BLaER1 (cell line): ENCODE measurements at regions not wholly inside any gene's neighbourhood (a gene's known extent, or its start where the extent isn't known, plus 50 kb on each side); places are given as distances from the start of the nearest gene placed in this dataset.

Experiments used
- H3K27ac ChIP-seq: shearing (Covaris generic); formaldehyde crosslinking; 2 replicates; pipeline ENCODE4 v1.8.1; 2022
- H3K27me3 ChIP-seq: shearing (Covaris generic); formaldehyde crosslinking; 2 replicates; pipeline ENCODE4 v1.8.1; 2022
- H3K36me3 ChIP-seq: shearing (Covaris generic); formaldehyde crosslinking; 2 replicates; pipeline ENCODE4 v1.8.1; 2022
- H3K4me1 ChIP-seq: shearing (Covaris generic); formaldehyde crosslinking; 2 replicates; pipeline ENCODE4 v1.8.1; 2022
- H3K4me2 ChIP-seq: shearing (Covaris generic); formaldehyde crosslinking; 2 replicates; pipeline ENCODE4 v1.8.1; 2022
- H3K4me3 ChIP-seq: shearing (Covaris generic); formaldehyde crosslinking; 2 replicates; pipeline ENCODE4 v1.8.1; 2022
- H3K9ac ChIP-seq: shearing (Covaris generic); formaldehyde crosslinking; 2 replicates; pipeline ENCODE4 v1.8.1; 2022
- H3K9me3 ChIP-seq: shearing (Covaris generic); formaldehyde crosslinking; 2 replicates; pipeline ENCODE4 v1.8.1; 2022
- H4K20me1 ChIP-seq: shearing (Covaris generic); formaldehyde crosslinking; 2 replicates; pipeline ENCODE4 v1.8.1; 2022
- Cebpa-rat ChIP-seq: shearing (Covaris generic); IDR thresholded peaks from 2 replicates; pipeline ENCODE4 v1.8.1; 2022

- Histone ChIP-seq H3K36me3 (no peaks in the 10 kb centered on the region), H3K9me3 (no peaks in the 10 kb centered on the region), H3K27ac (no peak overlapping the region), H3K4me2 (no peak overlapping the region), H3K4me3 (no peak overlapping the region), H3K4me1 (no peaks in the 10 kb centered on the region), H3K9ac (no peak overlapping the region), H3K27me3 (no peaks in the 10 kb centered on the region), H4K20me1 (no peaks in the 10 kb centered on the region)
- no peak for TF ChIP-seq Cebpa-rat
Measured at GRCh38 chr13:112248406-112248760, 127.8 kb upstream of the SPACA7 start.

GRCh38 chr13:112248862-112249592 lies 127.1 kb upstream of the SPACA7 start:
- Histone ChIP-seq H3K4me3 (no peak overlapping the region), H3K36me3 (no peaks in the 10 kb centered on the region), H3K9ac (no peak overlapping the region), H3K4me1 (no peaks in the 10 kb centered on the region), H3K27me3 (no peaks in the 10 kb centered on the region), H3K9me3 (no peaks in the 10 kb centered on the region), H4K20me1 (no peaks in the 10 kb centered on the region), H3K4me2 (no peak overlapping the region), H3K27ac (no peak overlapping the region)
- no peak for TF ChIP-seq Cebpa-rat

DNA sequence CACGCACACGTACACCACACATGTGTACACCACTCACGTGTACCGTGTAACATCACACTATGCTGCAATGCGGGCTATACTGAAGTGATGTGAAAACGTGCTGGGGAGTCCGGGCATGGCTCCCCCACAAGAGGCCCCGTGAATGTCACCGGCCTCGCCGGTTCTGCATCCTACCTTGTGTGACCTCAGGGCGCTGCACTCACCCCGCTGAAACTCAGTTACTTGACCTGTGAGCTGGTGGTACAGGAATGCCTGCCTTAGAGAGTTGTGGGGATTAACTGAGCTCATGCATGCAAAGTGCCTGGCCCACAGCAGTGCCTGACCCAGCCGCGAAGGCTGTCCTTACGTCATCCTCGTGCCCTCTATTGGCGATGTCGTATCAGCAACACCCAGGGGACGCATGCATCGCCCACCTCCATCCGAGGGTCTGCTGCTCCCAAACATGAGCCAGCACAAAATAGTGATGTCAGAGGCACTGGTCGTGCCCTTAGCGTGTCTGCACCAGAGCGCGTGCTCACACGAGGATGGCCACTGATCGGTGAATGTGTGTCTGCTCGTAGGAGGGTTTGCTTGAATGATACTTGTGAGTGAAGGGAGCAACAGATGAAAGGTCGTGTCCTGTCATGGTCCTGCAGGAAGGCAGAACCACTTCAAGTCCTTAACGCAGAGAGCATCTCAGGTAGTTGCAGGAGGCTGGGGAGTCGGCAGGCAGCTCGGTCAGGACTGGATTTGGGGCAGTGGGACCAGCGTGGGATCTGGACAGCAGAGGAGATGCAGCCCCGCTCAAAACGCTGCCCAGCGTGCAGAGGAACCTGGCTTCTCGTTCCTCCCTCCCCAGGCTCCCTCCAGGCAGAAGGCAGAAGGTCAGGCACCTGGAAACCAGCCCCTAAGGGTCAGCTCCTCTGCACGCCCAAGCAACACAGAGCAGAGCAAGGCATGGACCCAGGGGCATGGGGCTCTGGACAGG lies 126.2 kb upstream of the SPACA7 start:
- H3K36me3 ChIP-seq: no peaks in the 10 kb centered on the region
- H3K27ac ChIP-seq: no peak overlapping the region
- H3K4me2 ChIP-seq: no peak overlapping the region
- no peaks in the 10 kb centered on the region for H3K9me3 ChIP-seq
- H3K4me1 ChIP-seq: no peaks in the 10 kb centered on the region
- no peaks in the 10 kb centered on the region for H4K20me1 ChIP-seq
- no peak for TF ChIP-seq Cebpa-rat
- H3K9ac ChIP-seq: no peak overlapping the region
- no peaks in the 10 kb centered on the region for H3K27me3 ChIP-seq
- no peak overlapping the region for H3K4me3 ChIP-seq

GRCh38 chr13:112250788-112251445 lies 125.2 kb upstream of the SPACA7 start:
- Histone ChIP-seq H3K36me3 (no peaks in the 10 kb centered on the region), H3K4me3 (no peak overlapping the region), H3K27me3 (no peaks in the 10 kb centered on the region), H4K20me1 (no peaks in the 10 kb centered on the region), H3K27ac (no peak overlapping the region), H3K4me1 (no peaks in the 10 kb centered on the region), H3K9me3 (no peaks in the 10 kb centered on the region), H3K4me2 (no peak overlapping the region), H3K9ac (no peak overlapping the region)
- TF ChIP-seq Cebpa-rat: no peak

DNA sequence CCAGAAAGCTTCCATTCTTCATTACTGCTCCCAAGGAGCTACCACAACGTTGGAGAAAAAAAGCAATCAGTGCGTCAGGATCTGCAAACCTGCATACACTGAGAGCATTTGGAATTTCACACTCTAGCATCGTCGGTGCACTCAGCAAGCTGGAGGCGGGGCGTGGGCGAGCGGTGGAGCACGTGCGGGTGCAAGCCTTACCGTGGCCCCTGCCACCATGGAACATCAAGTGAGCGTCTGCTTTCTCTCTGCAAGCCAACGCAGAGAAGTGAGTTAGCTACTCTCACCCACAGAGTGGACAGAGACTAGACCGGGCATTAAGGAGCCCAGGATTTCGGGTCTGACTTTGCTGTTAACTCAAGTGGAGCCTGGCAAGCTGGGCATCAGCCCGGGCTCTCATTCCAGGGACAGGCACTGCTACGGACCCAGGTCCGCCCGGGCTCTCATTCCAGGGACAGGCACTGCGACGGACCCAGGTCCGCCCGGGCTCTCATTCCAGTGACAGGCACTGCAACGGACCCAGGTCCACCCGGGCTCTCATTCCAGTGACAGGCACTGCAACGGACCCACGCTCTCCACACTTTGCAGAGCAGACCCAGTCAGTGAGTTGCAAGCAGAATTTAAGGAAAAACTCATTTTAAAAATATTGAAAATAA lies 124.1 kb upstream of the SPACA7 start:
- H3K27me3 ChIP-seq: no peaks in the 10 kb centered on the region
- H3K4me2 ChIP-seq: no peak overlapping the region
- no peaks in the 10 kb centered on the region for H4K20me1 ChIP-seq
- TF ChIP-seq Cebpa-rat: no peak
- H3K4me1 ChIP-seq: no peaks in the 10 kb centered on the region
- no peaks in the 10 kb centered on the region for H3K36me3 ChIP-seq
- H3K9me3 ChIP-seq: no peaks in the 10 kb centered on the region
- no peak overlapping the region for H3K27ac ChIP-seq
- H3K9ac ChIP-seq: no peak overlapping the region
- H3K4me3 ChIP-seq: no peak overlapping the region

DNA sequence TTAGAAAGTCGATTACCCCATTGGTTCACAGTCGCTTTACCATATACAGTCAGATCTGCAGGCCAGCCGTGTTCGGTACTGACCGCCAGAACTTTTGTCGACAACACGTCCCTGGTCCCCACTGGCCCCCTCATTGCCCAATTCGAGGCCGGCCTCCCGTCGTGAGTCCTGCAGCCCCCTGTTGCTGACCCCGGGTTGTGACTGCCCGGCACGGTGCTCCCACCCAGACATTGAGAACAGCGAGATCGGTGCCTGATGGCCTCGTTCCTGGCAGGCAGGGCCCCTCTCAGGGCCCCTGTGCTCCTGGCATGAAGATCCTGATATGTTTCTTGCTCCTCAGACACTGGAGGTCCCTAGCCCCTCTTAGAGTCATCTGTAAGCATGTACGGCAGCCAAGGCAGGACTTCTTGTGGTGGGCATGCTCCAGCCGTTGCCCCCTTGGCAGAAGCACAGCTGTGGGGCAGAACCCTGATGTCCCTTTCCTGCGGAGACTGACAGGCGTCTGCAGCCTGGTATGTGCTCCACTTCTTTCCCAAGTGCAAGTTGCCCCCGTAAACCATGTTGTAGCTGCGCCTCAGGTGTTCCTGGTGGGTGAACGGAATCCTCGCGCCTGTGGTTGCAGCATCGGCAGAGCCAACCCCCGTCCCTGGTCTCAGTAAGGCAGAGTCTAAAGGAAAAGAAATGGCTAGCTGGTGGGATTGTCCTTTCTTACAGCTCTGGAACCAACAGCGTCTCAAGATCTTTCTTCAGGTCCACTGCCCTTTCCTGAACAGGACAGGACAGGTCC lies 123.2 kb upstream of the SPACA7 start:
- Histone ChIP-seq H3K27me3 (no peaks in the 10 kb centered on the region), H3K4me1 (no peaks in the 10 kb centered on the region), H3K27ac (no peak overlapping the region), H3K9ac (no peak overlapping the region), H3K4me2 (no peak overlapping the region), H3K4me3 (no peak overlapping the region), H3K9me3 (no peaks in the 10 kb centered on the region), H4K20me1 (no peaks in the 10 kb centered on the region), H3K36me3 (no peaks in the 10 kb centered on the region)
- TF ChIP-seq Cebpa-rat: no peak

DNA sequence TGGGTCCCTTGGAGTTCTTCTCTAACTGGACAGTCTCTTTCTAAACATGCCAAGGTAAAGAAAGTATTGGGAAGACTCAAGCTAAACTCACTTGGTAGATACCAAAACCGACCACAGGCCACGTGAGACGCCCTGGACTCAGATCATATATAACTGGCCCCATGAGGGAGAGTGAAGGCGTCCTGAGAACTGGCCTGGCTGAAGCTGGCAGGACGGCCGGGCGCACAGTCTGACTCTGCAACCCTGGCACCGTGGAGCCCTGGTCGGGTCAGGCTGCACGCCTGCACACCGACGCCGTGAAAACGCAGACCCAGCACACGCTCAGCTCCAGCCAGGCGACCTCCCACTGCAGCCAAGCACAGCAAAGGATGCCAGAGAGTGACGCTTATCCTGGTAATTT lies 122.5 kb upstream of the SPACA7 start:
- no peak overlapping the region for H3K4me2 ChIP-seq
- H3K36me3 ChIP-seq: no peaks in the 10 kb centered on the region
- no peak for TF ChIP-seq Cebpa-rat
- no peaks in the 10 kb centered on the region for H3K9me3 ChIP-seq
- no peak overlapping the region for H3K4me3 ChIP-seq
- H3K27ac ChIP-seq: no peak overlapping the region
- H3K27me3 ChIP-seq: no peaks in the 10 kb centered on the region
- H3K4me1 ChIP-seq: no peaks in the 10 kb centered on the region
- no peaks in the 10 kb centered on the region for H4K20me1 ChIP-seq
- H3K9ac ChIP-seq: no peak overlapping the region

GRCh38 chr13:112254061-112254818 lies 121.9 kb upstream of the SPACA7 start:
- Histone ChIP-seq H3K4me1 (no peaks in the 10 kb centered on the region), H3K9me3 (no peaks in the 10 kb centered on the region), H4K20me1 (no peaks in the 10 kb centered on the region), H3K27ac (no peak overlapping the region), H3K27me3 (no peaks in the 10 kb centered on the region), H3K9ac (no peak overlapping the region), H3K36me3 (no peaks in the 10 kb centered on the region), H3K4me2 (no peak overlapping the region), H3K4me3 (no peak overlapping the region)
- no peak for TF ChIP-seq Cebpa-rat
